Fibroblast of skin of scalp (primary cell): ENCODE measurements at regions not wholly inside any gene's neighbourhood (a gene's known extent, or its start where the extent isn't known, plus 50 kb on each side); places are given as distances from the start of the nearest gene placed in this dataset.

Experiments
- DNase-seq: peaks from one replicate; pipeline ENCODE4 v3.0.0-alpha.2; 2013

DNA sequence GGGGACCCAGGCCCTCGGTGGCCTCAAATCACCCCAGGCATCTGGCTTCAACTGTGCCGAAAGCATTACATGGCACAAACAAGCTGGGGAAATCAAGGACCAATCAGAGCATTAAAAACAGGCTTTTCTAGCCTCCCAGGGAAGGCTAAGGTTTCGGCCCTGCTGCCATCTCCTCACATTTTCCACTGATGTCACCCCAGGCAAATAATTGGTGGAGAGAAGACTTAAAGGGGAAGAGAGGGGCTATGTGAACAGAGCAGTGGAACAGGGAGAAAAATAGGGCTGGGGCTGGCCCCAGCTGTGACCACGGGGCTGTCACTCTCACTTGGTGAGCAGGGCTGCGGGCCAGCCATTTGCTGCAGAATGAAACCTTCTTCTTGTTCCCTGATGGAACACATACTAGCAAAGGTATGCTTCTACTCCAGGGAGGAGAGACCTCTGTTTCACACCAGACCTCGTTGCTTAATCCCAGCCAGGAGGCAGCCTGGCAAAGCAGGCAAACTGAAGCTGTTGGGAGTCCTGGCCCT, 581.3 kb downstream of the SOX6 start:
- peak; percentile 11 for DNase-seq

DNA sequence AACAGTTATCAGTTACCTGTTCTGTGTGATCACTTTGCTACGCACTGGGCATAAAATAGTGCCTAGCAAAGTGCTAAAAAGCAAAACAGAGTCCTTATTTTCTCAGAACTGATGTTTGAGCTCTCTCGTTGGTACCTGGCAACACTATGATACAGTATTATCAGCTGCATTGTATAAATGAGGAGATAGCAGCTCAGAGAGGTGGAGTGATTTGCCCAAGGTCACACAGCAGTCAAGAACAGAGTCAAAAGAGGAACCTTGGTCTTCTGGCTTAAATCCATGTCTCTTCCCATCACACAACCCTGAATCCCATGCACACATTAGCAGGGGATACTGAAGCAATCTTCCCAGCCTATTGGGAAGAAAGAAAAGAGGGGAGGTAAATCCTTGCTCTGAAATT, 580.5 kb downstream of the SOX6 start:
- no peak for DNase-seq

DNA sequence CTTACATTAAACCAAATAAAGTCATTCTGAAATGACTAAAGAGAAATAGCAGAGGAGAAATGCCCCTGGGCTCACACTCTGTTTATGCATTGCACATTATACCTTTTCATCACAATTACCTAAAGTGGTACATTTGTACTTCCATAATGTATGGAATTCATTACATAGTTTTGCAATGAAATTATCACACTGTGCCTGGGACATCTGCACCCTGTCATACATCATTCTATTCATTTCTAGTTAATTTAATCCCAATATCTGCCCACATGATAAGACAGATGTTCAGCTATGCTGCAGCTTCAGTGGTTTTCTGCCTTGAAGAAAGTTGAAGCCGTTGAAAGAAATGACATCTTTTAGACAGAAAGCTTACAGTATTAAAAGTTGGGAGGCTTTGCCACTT, 580.0 kb downstream of the SOX6 start:
- DNase-seq, result no peak

DNA sequence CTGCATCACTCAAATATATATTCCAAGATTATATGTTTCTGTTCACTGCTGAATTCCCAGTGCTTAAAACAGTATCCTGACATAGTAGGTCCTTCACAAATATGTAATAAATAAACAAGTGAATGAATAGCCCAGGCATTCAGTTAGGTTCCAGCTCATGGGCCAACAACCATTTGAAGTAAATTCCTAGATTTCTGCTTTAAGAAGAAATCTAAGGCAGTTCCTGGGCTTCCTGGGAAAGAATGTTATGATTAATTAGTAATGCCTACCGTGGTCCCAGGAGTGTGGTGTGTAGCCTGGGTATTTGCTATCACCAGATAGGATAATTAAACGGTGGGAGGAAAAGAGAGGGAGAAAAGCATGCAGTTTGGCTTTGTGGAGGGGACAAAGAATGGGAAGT, 576.8 kb downstream of the SOX6 start:
- DNase-seq, result peak; percentile 30

DNA sequence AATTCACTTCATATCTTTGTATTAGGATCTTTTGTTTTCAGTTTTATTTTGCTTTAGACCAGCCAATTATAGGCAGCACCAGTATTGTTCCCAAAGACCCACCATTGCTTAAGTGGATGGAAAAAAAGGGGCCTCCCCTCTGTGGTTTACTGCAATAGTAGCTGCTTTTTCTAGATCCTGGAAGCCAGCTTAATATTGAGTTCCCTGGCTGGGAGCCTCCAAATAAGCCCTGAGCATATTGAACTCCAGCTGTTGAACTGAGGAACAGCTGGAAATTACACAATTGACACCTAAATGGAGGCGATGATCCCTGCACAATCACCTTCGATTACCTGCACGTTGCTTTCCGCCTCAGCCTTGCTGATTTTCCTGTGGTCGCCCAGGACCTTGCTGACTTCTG, 576.0 kb downstream of the SOX6 start:
- no peak for DNase-seq

DNA sequence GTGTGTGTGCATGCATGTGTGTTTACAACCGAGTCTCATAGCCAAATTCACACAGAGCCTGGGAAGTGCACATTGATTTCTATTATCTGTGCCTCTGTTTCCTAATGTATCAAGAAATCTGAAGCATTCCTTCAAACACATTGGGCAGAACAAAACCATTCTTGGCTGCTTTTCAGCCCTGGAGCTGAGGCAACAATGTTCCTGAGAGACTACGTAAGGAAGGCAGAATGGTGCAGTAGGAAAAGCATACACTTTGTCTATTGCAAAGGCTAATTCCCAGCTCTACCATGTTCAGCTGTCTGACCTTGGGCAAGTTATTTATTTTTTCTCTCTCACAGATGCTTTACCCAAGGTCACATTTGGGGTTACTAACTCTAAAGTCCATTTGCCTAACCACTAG, 575.5 kb downstream of the SOX6 start:
- DNase-seq, result no peak

DNA sequence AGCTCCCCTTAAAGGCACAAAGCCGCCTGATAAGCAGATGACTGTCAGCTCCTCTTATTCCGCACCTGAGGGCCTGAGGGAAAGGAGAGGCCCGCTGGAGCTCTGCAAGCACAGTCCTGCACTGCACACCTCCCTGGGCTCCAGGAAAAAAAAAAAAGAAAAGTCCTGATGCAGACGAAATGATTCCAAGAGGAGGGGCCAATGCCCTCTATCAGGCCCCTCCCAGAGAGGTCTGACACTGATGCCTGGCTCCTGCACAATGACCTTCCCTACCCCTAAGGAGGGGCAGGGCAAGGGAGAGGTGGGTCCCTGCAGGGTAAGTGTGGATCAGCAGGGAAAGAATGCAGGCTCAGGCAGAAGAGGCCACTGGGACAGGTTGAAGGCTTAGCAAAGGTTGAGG, 572.7 kb downstream of the SOX6 start:
- DNase-seq, result no peak

DNA sequence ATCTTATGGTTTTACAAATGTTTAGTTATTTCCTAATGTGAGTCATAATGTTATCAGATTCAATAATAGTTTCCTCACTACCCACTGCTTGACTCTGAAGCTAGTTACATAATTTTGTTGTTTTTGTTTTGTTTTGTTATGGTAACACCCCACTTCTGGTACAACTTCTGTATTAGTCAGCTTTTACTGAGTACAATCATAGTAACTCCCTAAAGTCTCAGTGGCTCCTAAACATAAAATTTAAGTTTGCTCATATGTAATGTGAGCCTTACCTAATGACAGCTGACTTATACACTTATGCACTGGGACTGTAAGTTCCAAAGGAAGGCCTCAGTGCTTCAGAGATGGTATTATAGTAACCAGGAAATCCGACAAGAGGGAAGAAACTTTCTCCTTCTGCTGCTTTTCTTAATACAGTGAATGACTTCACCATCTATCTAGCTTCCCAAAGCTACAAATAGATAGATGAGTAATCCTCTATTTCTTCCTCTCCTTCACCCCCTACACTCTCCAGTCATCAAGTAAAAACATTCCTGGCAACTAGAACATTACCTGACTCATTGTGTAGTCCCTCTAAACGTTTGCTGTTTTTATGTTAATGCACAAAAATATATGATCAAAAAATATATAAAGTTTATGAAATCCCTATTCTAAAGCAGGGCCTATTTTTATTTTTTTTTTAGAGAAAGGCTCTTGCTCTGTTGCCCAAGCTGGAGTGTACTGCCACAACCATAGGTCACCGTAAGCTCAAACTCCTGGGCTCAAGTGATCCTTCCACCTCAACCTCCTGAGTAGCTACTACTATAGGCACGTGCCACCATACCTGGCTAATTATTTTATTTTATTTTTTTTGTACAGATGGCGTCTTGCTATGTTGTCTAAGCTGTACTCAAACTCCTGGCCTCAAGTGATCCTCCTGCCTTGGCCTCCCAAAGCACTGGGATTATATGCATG, 563.0 kb downstream of the SOX6 start:
- DNase-seq, result peak; percentile 80

DNA sequence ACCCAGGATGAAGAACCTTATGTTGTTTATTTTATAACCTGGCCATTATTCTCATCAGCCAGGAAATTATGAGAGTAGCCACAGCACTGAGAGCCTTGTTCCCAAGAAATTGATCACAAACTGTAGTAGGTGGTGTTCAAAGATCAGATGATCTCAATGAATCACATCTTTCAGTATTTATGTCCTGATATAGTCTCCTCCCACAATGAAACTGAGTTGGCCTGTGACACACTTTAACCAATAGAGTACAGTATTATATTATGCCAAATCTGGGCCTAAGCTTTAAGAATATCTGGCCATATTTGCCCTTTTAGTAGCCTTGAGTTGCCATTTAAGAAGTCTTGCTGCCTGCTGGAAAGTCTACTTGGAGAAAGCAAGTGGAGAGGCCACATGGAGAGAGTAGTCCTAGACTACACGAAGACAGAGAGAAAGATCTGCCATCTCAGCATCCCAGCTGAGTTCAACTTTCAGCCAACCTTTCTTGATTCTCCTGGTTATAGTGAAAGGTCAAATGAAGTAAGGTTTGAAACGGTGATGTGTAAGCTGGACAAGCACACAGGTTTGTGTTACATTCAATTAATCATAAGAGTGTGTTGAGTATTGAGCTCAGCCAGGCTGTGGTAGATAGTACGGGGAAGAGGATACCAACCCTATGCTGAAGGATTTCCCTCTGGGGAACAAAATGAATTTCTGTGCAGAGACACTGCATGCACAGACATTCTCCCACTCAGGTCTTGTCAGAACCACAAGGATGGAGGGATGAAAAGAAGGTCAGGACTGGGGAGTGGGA, 561.8 kb downstream of the SOX6 start:
- no peak for DNase-seq

DNA sequence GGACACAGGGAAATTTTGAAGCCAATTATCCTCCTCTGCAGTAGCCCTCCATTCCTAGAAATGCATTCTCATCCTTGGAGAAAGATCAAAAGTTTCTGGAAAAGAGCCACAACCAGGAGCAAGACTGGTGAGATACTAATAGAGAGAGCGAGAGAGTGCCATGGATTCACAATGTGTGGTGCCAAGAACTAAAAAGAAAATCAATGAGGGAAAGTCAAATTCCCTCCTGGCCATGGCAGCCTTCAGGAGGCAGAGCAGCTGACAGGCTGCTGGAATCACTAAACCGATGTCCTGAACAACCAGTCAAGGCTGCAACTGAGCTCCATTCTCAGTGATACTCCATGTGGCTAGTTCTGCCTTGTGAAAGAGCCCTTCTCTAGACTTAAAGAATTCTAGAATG, 561.0 kb downstream of the SOX6 start:
- DNase-seq, result no peak

DNA sequence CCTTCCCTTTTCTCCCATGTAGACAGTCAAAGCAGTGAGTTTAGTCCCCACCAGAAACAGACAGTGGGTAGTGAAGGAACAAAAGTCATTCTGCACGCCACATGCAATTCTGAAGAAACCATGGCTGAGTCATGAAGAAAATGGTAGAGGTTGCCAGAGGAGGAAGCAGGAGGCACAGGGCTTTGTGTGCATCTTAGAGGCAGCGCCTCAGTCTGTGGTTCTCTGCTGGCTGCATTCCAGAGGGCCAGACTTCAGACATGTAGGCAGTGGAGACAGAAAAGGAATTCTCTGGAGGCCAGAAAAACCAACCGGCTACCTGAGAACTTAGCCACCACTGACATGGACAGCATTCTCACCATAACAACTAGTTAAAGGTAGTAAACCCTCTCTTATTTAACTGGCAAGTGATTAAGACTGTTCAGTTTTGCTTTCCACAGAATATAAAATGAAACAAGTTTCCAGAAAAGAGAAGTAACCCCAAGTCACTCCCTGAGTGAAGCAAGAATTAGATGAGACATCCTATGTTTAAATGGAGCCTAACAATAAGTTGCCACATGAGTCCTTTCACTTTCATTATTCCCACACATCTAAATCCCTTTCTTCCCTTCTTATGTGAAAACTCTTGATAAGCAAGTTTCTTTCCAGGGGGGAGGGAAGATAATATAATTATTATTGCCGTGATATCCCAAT, 556.1 kb downstream of the SOX6 start:
- DNase-seq, result peak; percentile 87

DNA sequence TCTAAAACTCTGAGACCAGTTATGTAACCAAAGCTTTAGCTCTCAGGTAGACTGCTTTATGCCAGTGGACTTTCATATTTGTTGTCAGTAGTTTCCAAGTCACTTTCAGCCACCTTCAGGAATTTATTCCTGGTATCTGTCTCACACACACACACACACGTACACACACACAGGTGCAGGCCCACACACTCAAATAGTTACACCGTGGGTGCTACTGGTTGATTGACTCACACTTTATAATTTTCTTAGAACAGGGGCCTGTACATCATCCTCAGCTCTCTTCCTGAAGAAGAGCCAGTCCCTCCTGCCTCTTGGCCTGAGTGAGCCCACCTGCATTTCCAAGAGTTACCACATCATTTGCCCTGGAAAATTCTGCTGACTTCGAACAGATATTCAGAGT, 555.2 kb downstream of the SOX6 start:
- DNase-seq, result no peak

DNA sequence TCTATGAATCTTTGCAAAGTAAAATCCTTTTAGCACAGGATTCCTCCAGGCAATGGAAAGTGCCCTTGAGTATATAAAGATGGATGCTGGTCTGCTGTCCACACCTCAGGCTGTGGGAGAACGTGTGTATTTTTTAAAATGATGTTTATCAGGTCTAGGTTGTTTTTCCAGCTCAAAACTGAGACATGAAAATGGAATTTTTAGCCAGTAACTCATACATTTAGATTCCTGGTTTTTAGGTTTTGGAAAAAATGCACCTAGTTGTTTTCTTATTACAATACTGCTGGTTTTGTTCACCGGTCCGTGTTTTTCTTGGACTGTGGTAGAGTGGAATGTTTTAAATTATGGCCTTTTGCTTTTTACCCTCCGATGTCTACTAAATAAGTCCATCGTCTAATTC, 554.7 kb downstream of the SOX6 start:
- peak; percentile 28 for DNase-seq

DNA sequence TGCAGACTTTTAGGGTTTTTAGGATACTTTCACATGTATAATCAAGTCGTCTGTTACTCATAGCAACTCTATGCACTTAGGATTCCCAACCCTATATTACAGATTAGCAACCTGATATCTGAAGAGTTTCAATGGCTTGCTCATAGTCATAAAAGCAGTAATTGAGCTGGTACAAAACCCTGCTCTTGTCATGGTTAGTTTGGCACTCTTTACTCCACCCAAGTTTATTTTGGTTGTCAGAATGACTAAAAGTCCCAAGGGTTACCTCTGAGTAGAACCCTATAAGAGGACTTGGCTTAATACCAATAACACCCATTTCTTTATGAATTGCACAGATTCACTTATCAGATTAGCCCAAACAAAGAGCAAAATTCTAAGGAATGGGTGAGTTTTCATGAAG, 550.6 kb downstream of the SOX6 start:
- DNase-seq, result no peak

DNA sequence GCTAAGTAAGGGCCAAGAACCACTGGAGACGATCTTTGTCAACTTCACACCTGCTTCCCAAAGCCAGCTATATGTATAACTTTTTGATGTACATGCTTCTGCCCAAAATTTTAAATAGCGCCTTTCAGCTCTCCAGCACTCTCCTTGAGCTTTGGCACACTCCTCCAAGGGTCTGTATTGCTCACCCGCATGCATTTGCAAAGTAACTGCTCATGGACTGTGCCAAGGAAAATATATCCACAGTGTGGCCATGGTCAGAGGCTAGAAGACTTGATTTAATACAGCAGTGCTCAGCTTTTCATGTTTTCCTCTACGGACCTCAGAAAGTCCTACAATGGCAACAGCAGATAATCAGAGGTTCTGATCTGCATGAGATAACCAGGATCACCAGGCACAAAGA, 550.1 kb downstream of the SOX6 start:
- no peak for DNase-seq

DNA sequence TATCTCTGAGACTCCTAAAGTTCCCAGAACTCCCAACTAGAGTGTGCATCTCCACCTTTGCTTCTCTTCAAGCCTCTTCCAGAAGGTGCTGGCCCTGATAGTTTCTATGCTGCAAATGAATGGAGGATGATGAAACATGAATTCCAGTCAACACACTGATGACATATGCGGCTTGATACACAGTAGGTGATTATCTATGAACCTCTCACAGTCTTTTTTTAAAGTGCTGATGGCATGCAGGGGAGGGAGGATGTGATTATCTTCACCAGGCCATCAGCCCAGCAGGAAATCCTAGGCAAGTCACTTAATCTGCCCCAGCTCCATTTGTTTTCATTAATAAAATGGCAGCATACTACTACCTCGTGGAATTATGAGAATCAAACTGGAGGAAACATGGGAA, 548.5 kb downstream of the SOX6 start:
- no peak for DNase-seq

DNA sequence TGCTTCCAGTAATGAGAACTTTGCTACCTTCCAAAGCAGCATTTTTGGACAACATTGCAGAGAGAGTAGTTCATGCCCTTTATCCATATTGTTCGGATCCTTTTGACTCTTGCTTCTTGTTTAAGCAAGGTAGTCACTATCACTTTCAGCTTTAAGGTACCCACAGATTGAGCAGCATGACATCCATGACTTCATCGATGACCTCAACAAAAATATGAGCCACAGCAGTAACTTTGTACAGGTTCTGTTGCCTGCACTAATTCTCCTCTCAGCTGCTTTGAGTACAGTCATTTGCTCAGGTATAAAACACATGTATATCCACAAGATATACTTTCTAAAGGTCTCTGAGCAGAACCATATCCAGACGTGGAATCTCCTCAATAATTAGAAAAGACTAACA, 546.3 kb downstream of the SOX6 start:
- DNase-seq, result no peak

DNA sequence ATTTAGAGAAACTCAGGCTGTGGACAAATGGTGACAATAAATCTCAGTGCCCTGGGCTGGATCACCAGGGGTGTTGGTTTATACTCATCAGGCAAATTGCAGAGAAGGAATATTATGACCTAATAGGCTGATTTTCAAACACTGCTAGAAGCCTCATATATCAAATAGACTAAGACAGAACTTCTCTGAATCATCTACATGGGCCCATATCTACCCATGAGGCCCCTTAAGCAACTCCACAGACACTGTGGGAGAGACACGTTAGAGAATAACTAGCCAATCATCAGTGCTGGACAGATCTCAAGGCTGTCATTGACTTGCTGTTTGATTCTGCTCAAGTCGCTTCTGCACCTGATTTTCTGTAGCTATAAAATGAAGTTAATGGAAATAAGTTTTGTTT, 545.8 kb downstream of the SOX6 start:
- DNase-seq, result no peak

DNA sequence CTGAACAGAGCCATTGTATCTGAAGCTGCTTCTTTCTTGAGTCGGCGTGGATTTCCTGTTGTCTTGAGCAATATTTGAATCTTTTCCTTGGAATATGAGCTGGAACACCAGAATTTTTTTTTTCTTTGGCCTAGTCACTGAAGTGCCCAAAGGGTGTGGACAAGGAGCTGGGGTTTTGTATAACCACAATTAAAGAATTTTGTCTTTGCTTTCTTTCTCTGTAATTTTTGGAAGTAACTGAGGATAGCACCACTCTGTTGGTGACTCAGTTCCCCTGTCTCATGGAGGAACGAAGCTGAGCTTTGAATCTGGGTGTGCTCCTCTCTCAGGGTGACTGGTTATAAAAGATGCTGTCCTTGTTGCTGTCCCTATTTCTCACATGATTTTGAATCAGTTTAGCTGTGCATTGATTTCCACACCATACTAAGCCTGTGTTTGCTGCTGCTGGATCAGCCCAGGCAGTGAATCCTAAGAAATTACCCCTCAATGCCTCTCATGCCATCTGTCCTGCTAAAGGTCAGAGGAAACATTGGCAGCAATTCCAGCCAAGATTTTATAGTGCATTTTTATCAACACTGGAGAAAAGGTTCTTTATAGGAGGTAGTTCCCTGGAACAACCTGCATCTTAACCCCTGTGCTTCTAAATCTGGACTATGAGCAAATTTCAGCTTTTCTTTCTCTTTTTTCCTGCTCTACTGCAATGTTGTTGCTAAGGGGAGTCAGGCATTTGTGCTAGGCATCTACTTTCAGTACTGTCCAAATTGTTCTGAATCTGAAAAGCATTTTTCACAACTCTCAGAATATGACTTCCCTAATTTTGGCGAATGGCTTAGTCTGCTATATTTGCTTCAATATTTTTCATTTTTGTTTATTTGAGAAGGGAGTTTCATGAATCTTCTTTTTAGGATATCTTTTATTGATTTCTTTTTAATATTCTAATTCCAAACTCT, 540.8 kb downstream of the SOX6 start:
- DNase-seq, result no peak

DNA sequence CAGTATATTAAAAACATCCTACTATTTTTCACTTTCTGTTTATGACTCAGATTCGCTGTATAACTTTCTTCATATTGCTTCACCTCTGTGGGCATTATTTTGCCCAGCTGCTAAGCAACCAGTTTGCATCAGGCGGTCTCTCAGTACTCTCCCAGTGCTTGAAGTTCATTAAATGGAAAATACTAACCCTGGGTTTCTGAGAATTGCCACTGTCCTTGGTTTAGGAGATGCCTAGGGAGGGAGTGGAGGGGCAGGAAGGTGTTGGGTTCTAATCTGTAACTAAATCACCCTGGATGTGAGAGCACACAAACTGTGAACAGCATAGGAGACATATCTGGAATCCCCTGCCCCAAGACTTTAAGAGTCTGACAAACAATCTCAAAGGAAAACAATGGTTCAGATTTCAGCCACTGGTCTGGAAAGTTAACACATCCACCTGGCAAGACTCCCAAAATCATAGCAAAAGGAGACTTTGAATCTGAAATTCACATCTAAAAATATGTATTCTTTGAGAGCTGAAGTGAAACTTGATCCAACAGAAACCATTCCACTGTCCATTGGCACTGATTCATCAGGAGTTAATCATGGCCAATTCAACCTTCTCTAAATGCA, 540.0 kb downstream of the SOX6 start:
- peak; percentile 91 for DNase-seq

DNA sequence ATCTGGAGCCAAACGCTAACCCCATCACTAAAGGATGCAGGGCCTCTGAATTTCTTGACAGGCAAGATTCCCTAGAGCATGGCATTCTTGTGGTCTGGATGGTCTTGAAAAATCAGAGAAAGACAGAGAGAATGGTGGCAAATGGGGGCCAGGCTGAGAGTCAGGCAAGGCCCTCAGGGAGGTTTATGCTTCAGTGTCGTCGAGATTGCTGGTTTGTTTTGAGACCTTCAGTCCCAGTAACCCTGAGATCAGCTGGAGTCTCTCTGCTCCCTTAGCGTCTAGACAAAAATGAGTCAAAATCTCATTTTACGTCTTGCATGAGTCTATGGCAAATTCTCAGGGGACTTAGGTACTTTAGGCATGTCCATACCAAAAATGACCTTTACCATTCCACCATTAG, 539.3 kb downstream of the SOX6 start:
- DNase-seq, result peak; percentile 57
